ENCODE measurements at regions not wholly inside any gene's neighbourhood (a gene's known extent, or its start where the extent isn't known, plus 50 kb on each side); places are given as distances from the start of the nearest gene placed in this dataset.

GRCh38 chr2:226017537-226017936, 618.0 kb downstream of the NYAP2 start:
- H2BK5ac ChIP-seq (ENCODE audit: low read depth, low read length, poor library complexity, severe bottlenecking): no peak overlapping the region
- H3K4me3 ChIP-seq (ENCODE audit: insufficient read depth in 1 of 2, low read depth in 1 of 2, low read length in 2 of 2): no peak overlapping the region
- 86% methylated on average over 2 of the region's 2 CpGs for WGBS

GRCh38 chr2:226017107-226017506, 617.6 kb downstream of the NYAP2 start:
- Histone ChIP-seq H2BK120ac (ENCODE audit: low read depth, low read length) (no peak overlapping the region), H3K27me3 (ENCODE audit: control insufficient read depth in 1 of 2, insufficient read depth in 1 of 2, low read length in 2 of 2) (no peaks in the 10 kb centered on the region), H3K36me3 (ENCODE audit: control insufficient read depth in 1 of 2, insufficient read depth in 2 of 2, low read depth in 1 of 2, low read length in 2 of 2) (no peaks in the 10 kb centered on the region), H2BK5ac (ENCODE audit: low read depth, low read length, poor library complexity, severe bottlenecking) (no peak overlapping the region), H3K14ac (ENCODE audit: low read length in 2 of 2) (no peak overlapping the region), H4K91ac (ENCODE audit: low read length) (no peak overlapping the region), H3K4me2 (ENCODE audit: low read length, poor library complexity, severe bottlenecking) (no peak overlapping the region), H2BK12ac (ENCODE audit: low read length in 2 of 2) (no peak overlapping the region), H3K27ac (ENCODE audit: low read length, poor library complexity, severe bottlenecking) (no peak overlapping the region), H3K9me3 (ENCODE audit: control insufficient read depth, low read length) (peaks cover 6% of the 10 kb centered on the region), H3K9ac (ENCODE audit: low read length) (no peak overlapping the region), H3K4ac (ENCODE audit: low read depth in 1 of 2, low read length in 2 of 2) (no peak overlapping the region), H3K18ac (ENCODE audit: low read depth in 1 of 2, low read length in 2 of 2) (no peak overlapping the region), H2AK5ac (ENCODE audit: low read length, severe bottlenecking) (no peak overlapping the region), H3K79me1 (replicated peaks; ENCODE audit: low read length, poor library complexity, severe bottlenecking) (no peaks in the 10 kb centered on the region), H3K23ac (ENCODE audit: low read length in 2 of 2) (no peak overlapping the region), H3K4me1 (ENCODE audit: control insufficient read depth, insufficient read depth, low read depth, low read length) (no peaks in the 10 kb centered on the region), H2AFZ (ENCODE audit: low read depth, low read length) (no peak overlapping the region), H3K4me3 (ENCODE audit: insufficient read depth in 1 of 2, low read depth in 1 of 2, low read length in 2 of 2) (no peak overlapping the region), H4K8ac (ENCODE audit: low read length) (no peak overlapping the region), H2BK15ac (ENCODE audit: low read depth, poor library complexity, severe bottlenecking) (no peak overlapping the region)
- WGBS: 94% methylated on average over 3 of the region's 3 CpGs
- DNase-seq: no peak

More at GRCh38 chr2:226017537-226017936, 618.0 kb downstream of the NYAP2 start:
- Histone ChIP-seq H2BK12ac (ENCODE audit: low read length in 2 of 2) (no peak overlapping the region), H2BK15ac (ENCODE audit: low read depth, poor library complexity, severe bottlenecking) (no peak overlapping the region), H3K79me1 (replicated peaks; ENCODE audit: low read length, poor library complexity, severe bottlenecking) (no peaks in the 10 kb centered on the region), H3K4ac (ENCODE audit: low read depth in 1 of 2, low read length in 2 of 2) (no peak overlapping the region), H3K4me1 (ENCODE audit: control insufficient read depth, insufficient read depth, low read depth, low read length) (no peaks in the 10 kb centered on the region), H3K27me3 (ENCODE audit: control insufficient read depth in 1 of 2, insufficient read depth in 1 of 2, low read length in 2 of 2) (no peaks in the 10 kb centered on the region), H3K9me3 (ENCODE audit: control insufficient read depth, low read length) (peaks cover 6% of the 10 kb centered on the region), H2BK120ac (ENCODE audit: low read depth, low read length) (no peak overlapping the region), H3K9ac (ENCODE audit: low read length) (no peak overlapping the region), H3K18ac (ENCODE audit: low read depth in 1 of 2, low read length in 2 of 2) (no peak overlapping the region), H2AFZ (ENCODE audit: low read depth, low read length) (no peak overlapping the region), H3K23ac (ENCODE audit: low read length in 2 of 2) (no peak overlapping the region), H3K36me3 (ENCODE audit: control insufficient read depth in 1 of 2, insufficient read depth in 2 of 2, low read depth in 1 of 2, low read length in 2 of 2) (no peaks in the 10 kb centered on the region), H3K27ac (ENCODE audit: low read length, poor library complexity, severe bottlenecking) (no peak overlapping the region), H3K4me2 (ENCODE audit: low read length, poor library complexity, severe bottlenecking) (no peak overlapping the region), H4K8ac (ENCODE audit: low read length) (no peak overlapping the region), H3K14ac (ENCODE audit: low read length in 2 of 2) (no peak overlapping the region), H2AK5ac (ENCODE audit: low read length, severe bottlenecking) (no peak overlapping the region), H4K91ac (ENCODE audit: low read length) (no peak overlapping the region)
- no peak for DNase-seq

DNA sequence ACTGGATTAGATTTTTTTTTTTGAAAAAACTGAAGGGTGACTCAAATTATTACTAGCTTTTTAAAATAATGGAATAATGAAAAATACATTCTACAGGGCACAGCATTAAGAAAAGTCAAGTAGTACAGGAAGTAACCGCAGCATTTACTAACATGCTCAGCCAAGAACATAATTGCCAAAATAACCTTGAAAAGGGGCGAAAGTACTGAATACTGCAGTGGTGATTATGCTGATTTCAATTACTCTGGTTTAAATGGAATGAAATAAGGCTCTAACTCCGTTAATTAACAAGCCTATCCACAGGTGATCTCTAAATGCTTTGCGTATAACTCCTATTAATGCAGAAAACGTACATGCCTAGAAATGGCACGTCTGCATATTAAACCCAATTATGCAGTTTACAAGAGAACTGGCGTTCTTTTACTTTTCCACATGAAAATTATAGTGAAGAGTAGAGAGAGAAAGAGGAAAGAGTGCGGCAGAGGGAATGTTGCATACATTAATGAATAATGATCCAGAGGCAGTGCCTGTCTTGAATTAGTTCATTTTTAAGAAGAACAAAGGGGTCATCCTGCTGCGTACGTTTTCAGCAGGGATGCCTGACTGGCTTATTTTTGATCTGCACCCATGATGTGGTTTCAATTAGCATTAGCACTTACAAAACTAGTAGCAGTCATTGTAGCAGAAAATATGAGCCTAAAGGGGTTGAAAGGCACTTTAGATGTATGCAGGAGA, 612.4 kb downstream of the NYAP2 start:
- no peak overlapping the region for H3K4ac ChIP-seq (ENCODE audit: low read depth in 1 of 2, low read length in 2 of 2)
- DNase-seq: no peak
- H3K4me3 ChIP-seq (ENCODE audit: insufficient read depth in 1 of 2, low read depth in 1 of 2, low read length in 2 of 2): no peak overlapping the region
- no peak overlapping the region for H2BK120ac ChIP-seq (ENCODE audit: low read depth, low read length)
- WGBS: over 99% methylated on average over 8 of the region's 10 CpGs
- H3K14ac ChIP-seq (ENCODE audit: low read length in 2 of 2): no peak overlapping the region
- no peak overlapping the region for H3K4me2 ChIP-seq (ENCODE audit: low read length, poor library complexity, severe bottlenecking)
- no peak overlapping the region for H3K18ac ChIP-seq (ENCODE audit: low read depth in 1 of 2, low read length in 2 of 2)
- H3K27me3 ChIP-seq (ENCODE audit: control insufficient read depth in 1 of 2, insufficient read depth in 1 of 2, low read length in 2 of 2): no peaks in the 10 kb centered on the region
- H3K27ac ChIP-seq (ENCODE audit: low read length, poor library complexity, severe bottlenecking): no peak overlapping the region
- no peak overlapping the region for H4K91ac ChIP-seq (ENCODE audit: low read length)
- no peaks in the 10 kb centered on the region for H3K9me3 ChIP-seq (ENCODE audit: control insufficient read depth, low read length)
- no peaks in the 10 kb centered on the region for H3K36me3 ChIP-seq (ENCODE audit: control insufficient read depth in 1 of 2, insufficient read depth in 2 of 2, low read depth in 1 of 2, low read length in 2 of 2)
- no peaks in the 10 kb centered on the region for H3K79me1 ChIP-seq (replicated peaks; ENCODE audit: low read length, poor library complexity, severe bottlenecking)
- H2AK5ac ChIP-seq (ENCODE audit: low read length, severe bottlenecking): no peak overlapping the region
- no peak overlapping the region for H2AFZ ChIP-seq (ENCODE audit: low read depth, low read length)
- H3K9ac ChIP-seq (ENCODE audit: low read length): no peak overlapping the region
- H2BK5ac ChIP-seq (ENCODE audit: low read depth, low read length, poor library complexity, severe bottlenecking): no peak overlapping the region
- no peak overlapping the region for H2BK12ac ChIP-seq (ENCODE audit: low read length in 2 of 2)
- no peak overlapping the region for H3K23ac ChIP-seq (ENCODE audit: low read length in 2 of 2)
- H4K8ac ChIP-seq (ENCODE audit: low read length): no peak overlapping the region
- H2BK15ac ChIP-seq (ENCODE audit: low read depth, poor library complexity, severe bottlenecking): no peak overlapping the region
- H3K4me1 ChIP-seq (ENCODE audit: control insufficient read depth, insufficient read depth, low read depth, low read length): no peaks in the 10 kb centered on the region

- H2BK12ac ChIP-seq (ENCODE audit: low read length in 2 of 2): peak overlapping the region in 1 of 2 experiments; percentile 11
- H2BK5ac ChIP-seq (ENCODE audit: low read depth, low read length, poor library complexity, severe bottlenecking): no peak overlapping the region
- H2BK15ac ChIP-seq (ENCODE audit: low read depth, poor library complexity, severe bottlenecking): no peak overlapping the region
- H3K23ac ChIP-seq (ENCODE audit: low read length in 2 of 2): no peak overlapping the region
- no peaks in the 10 kb centered on the region for H3K36me3 ChIP-seq (ENCODE audit: control insufficient read depth in 1 of 2, insufficient read depth in 2 of 2, low read depth in 1 of 2, low read length in 2 of 2)
- H4K8ac ChIP-seq (ENCODE audit: low read length): peak overlapping the region; percentile 12
- H3K9ac ChIP-seq (ENCODE audit: low read length): peak overlapping the region; percentile 61
- H3K4me3 ChIP-seq (ENCODE audit: insufficient read depth in 1 of 2, low read depth in 1 of 2, low read length in 2 of 2): no peak overlapping the region
- H3K4ac ChIP-seq (ENCODE audit: low read depth in 1 of 2, low read length in 2 of 2): no peak overlapping the region
- no peak overlapping the region for H2AFZ ChIP-seq (ENCODE audit: low read depth, low read length)
- no peaks in the 10 kb centered on the region for H3K79me1 ChIP-seq (replicated peaks; ENCODE audit: low read length, poor library complexity, severe bottlenecking)
- peak; percentile 97 for DNase-seq
- no peak overlapping the region for H3K14ac ChIP-seq (ENCODE audit: low read length in 2 of 2)
- H2BK120ac ChIP-seq (ENCODE audit: low read depth, low read length): no peak overlapping the region
- no peaks in the 10 kb centered on the region for H3K9me3 ChIP-seq (ENCODE audit: control insufficient read depth, low read length)
- H3K27me3 ChIP-seq (ENCODE audit: control insufficient read depth in 1 of 2, insufficient read depth in 1 of 2, low read length in 2 of 2): no peaks in the 10 kb centered on the region
- peak overlapping the region in 1 of 2 experiments; percentile 19 for H3K18ac ChIP-seq (ENCODE audit: low read depth in 1 of 2, low read length in 2 of 2)
- no peak overlapping the region for H2AK5ac ChIP-seq (ENCODE audit: low read length, severe bottlenecking)
- H4K91ac ChIP-seq (ENCODE audit: low read length): no peak overlapping the region
- WGBS: 52% methylated on average over 2 of the region's 2 CpGs
- no peaks in the 10 kb centered on the region for H3K4me1 ChIP-seq (ENCODE audit: control insufficient read depth, insufficient read depth, low read depth, low read length)
- H3K4me2 ChIP-seq (ENCODE audit: low read length, poor library complexity, severe bottlenecking): no peak overlapping the region
- no peak overlapping the region for H3K27ac ChIP-seq (ENCODE audit: low read length, poor library complexity, severe bottlenecking)
Observed at GRCh38 chr2:226002438-226002837, 602.9 kb downstream of the NYAP2 start.

Data from mesenchymal stem cell (in vitro differentiated cells and primary cell).